ENCODE measurements at regions not wholly inside any gene's neighbourhood (a gene's known extent, or its start where the extent isn't known, plus 50 kb on each side); places are given as distances from the start of the nearest gene placed in this dataset.
"Not testable (repeated sequence)": the region's sequence is repeated elsewhere in the genome, so short reads cannot be mapped to it uniquely, and the experiment has no call there.

DNA sequence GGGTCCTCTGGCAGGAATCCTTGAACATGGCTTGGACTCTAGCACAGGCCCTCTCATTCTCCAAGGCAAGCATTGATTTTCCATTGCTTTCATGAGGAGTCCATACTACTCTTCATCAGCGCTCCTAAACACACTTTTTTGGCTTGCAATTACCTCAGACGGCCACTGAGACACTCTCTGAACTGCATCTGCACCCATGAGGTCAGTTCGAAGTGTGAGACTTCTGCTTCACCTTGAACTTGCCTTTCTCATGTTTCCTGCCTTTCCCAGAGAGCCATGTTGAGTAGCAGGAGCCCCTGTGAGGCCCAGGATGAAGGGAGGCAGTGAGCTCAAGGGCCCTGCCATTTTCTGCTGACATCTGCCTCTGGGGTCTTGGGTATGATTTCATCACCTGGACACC lies 279.2 kb upstream of the ZNF337 start:
- TF ChIP-seq, protein P1, sequence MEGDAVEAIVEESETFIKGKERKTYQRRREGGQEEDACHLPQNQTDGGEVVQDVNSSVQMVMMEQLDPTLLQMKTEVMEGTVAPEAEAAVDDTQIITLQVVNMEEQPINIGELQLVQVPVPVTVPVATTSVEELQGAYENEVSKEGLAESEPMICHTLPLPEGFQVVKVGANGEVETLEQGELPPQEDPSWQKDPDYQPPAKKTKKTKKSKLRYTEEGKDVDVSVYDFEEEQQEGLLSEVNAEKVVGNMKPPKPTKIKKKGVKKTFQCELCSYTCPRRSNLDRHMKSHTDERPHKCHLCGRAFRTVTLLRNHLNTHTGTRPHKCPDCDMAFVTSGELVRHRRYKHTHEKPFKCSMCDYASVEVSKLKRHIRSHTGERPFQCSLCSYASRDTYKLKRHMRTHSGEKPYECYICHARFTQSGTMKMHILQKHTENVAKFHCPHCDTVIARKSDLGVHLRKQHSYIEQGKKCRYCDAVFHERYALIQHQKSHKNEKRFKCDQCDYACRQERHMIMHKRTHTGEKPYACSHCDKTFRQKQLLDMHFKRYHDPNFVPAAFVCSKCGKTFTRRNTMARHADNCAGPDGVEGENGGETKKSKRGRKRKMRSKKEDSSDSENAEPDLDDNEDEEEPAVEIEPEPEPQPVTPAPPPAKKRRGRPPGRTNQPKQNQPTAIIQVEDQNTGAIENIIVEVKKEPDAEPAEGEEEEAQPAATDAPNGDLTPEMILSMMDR (IDR thresholded peaks at IDR 0.05; ENCODE audit: low read depth, low read length), result not testable (repeated sequence)
- not testable (repeated sequence) for TF ChIP-seq POLR2A (IDR thresholded peaks at IDR 0.05; ENCODE audit: extremely low read depth, insufficient read length)
- TF ChIP-seq, protein P2, sequence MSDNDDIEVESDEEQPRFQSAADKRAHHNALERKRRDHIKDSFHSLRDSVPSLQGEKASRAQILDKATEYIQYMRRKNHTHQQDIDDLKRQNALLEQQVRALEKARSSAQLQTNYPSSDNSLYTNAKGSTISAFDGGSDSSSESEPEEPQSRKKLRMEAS (IDR thresholded peaks at IDR 0.05; ENCODE audit: low read depth, low read length), result not testable (repeated sequence)
